GM12892 (cell line): ENCODE measurements at regions not wholly inside any gene's neighbourhood (a gene's known extent, or its start where the extent isn't known, plus 50 kb on each side); places are given as distances from the start of the nearest gene placed in this dataset.

Experiments used
- POLR2A ChIP-seq: IDR thresholded peaks from 2 replicates; pipeline ENCODE4 v1.6.1; 2011; ENCODE audit warnings: low read depth, low read length, control low read depth
- POLR2AphosphoS5 ChIP-seq: IDR thresholded peaks from 2 replicates; pipeline ENCODE4 v1.6.1; 2011; ENCODE audit warnings: low read depth, low read length, control low read depth
- TAF1 ChIP-seq: IDR thresholded peaks from 2 replicates; pipeline ENCODE4 v1.6.1; 2011; ENCODE audit warnings: low read depth, mild to moderate bottlenecking, control low read depth, low read length, borderline replicate concordance

DNA sequence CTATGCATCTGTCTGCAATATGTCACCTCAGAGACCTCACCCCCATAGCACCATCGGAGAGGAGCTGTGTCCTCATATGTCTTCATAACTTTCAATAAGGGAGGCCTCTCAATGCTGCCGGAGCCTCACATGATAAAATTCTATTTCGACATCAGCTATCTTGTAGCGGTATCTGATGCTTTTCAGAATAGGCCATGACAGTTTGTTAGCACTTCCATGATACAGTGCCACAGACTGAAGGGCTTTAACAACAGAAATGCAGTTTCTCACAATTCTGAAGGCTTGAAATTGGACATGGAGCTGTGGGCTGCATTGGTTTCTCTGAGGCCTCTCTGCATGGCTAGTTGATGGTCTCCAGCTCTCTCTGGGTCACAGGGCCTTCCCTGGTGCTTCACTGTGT lies 125.0 kb upstream of the PZP start:
- TF ChIP-seq POLR2A (no peak), POLR2AphosphoS5 (no peak), TAF1 (no peak)
